Astrocyte (in vitro differentiated cells and primary cell): ENCODE measurements at regions not wholly inside any gene's neighbourhood (a gene's known extent, or its start where the extent isn't known, plus 50 kb on each side); places are given as distances from the start of the nearest gene placed in this dataset.

Experiments
- DNase-seq: peaks from one replicate; pipeline ENCODE4 v3.0.0-alpha.2; 2010; ENCODE audit warnings: low read depth
- FAIRE-seq: peaks from 2 replicates; lab custom pipeline; 2011; peaks lifted over from hg19 to GRCh38; lab: Jason Lieb, UNC
- H2AFZ ChIP-seq: 2 replicates; pipeline ENCODE4 v1.6.0; 2012; ENCODE audit warnings: low read depth, low read length, inconsistent platforms
- H3K27ac ChIP-seq: 2 replicates; pipeline ENCODE4 v1.5.1; 2011; ENCODE audit warnings: low read depth, low read length, inconsistent platforms
- H3K27me3 ChIP-seq: 2 replicates; pipeline ENCODE4 v1.6.0; 2011; ENCODE audit warnings: low read length, inconsistent platforms; ENCODE audit not compliant: insufficient read depth
- H3K36me3 ChIP-seq: 2 replicates; pipeline ENCODE4 v1.5.1; 2011; ENCODE audit warnings: low read length, inconsistent platforms; ENCODE audit not compliant: insufficient read depth
- H3K4me1 ChIP-seq: 2 replicates; pipeline ENCODE4 v1.5.1; 2011; ENCODE audit warnings: low read length, inconsistent platforms; ENCODE audit not compliant: insufficient read depth
- H3K4me2 ChIP-seq: 2 replicates; pipeline ENCODE4 v1.6.0; 2012; ENCODE audit warnings: low read length, inconsistent platforms
- H3K4me3 ChIP-seq: 2 replicates; pipeline ENCODE4 v1.5.1; 2011; ENCODE audit warnings: low read depth, mild to moderate bottlenecking, low read length, inconsistent platforms; ENCODE audit not compliant: insufficient read depth
- H3K79me2 ChIP-seq: 2 replicates; pipeline ENCODE4 v1.6.0; 2012; ENCODE audit warnings: mild to moderate bottlenecking, low read length, inconsistent platforms; ENCODE audit not compliant: insufficient read depth
- H3K9ac ChIP-seq: 2 replicates; pipeline ENCODE4 v1.6.0; 2012; ENCODE audit warnings: mild to moderate bottlenecking, low read length, inconsistent platforms
- H3K9me3 ChIP-seq: 2 replicates; pipeline ENCODE4 v1.5.1; 2012; ENCODE audit warnings: low read depth, mild to moderate bottlenecking, low read length, inconsistent platforms; ENCODE audit not compliant: insufficient read depth
- H4K20me1 ChIP-seq: 2 replicates; pipeline ENCODE4 v1.6.0; 2012; ENCODE audit warnings: low read length, inconsistent platforms; ENCODE audit not compliant: insufficient read depth
- H3K27ac Mint-ChIP-seq: one replicate; pipeline ENCODE4 v1.8.0; 2021; ENCODE audit warnings: mild to moderate bottlenecking, mixed read lengths; ENCODE audit not compliant: unreplicated experiment
- H3K27me3 Mint-ChIP-seq: one replicate; pipeline ENCODE4 v1.8.0; 2021; ENCODE audit warnings: low read depth, mixed read lengths; ENCODE audit not compliant: unreplicated experiment
- H3K36me3 Mint-ChIP-seq: one replicate; pipeline ENCODE4 v1.8.0; 2021; ENCODE audit warnings: low read depth, mixed read lengths; ENCODE audit not compliant: unreplicated experiment
- H3K4me1 Mint-ChIP-seq: one replicate; pipeline ENCODE4 v1.8.0; 2021; ENCODE audit warnings: low read depth, mixed read lengths; ENCODE audit not compliant: unreplicated experiment
- H3K4me3 Mint-ChIP-seq: one replicate; pipeline ENCODE4 v1.8.0; 2021; ENCODE audit warnings: mild to moderate bottlenecking, moderate library complexity, mixed read lengths; ENCODE audit not compliant: unreplicated experiment
- H3K9me3 Mint-ChIP-seq: one replicate; pipeline ENCODE4 v1.8.0; 2021; ENCODE audit warnings: mild to moderate bottlenecking, mixed read lengths; ENCODE audit not compliant: unreplicated experiment
- EZH2 ChIP-seq: IDR thresholded peaks from 2 replicates; pipeline ENCODE4 v1.6.1; 2012; ENCODE audit warnings: mild to moderate bottlenecking, low read length, inconsistent platforms; ENCODE audit not compliant: insufficient read depth
- TF ChIP-seq, protein P1 (sequence below): IDR thresholded peaks from 2 replicates; pipeline ENCODE4 v1.5.1; 2011; ENCODE audit warnings: low read depth, mild to moderate bottlenecking, inconsistent platforms, low read length, moderate library complexity; ENCODE audit not compliant: insufficient read depth

GRCh38 chr14:81805785-81806184 is 272.1 kb upstream of the SEL1L start:
- Histone ChIP-seq H2AFZ (no peak overlapping the region), H3K27ac (no peak overlapping the region), H3K4me1 (no peaks in the 10 kb centered on the region), H3K27me3 (no peaks in the 10 kb centered on the region), H3K9ac (no peak overlapping the region), H3K9me3 (no peaks in the 10 kb centered on the region), H3K36me3 (no peaks in the 10 kb centered on the region), H3K4me2 (no peak overlapping the region), H4K20me1 (no peaks in the 10 kb centered on the region), H3K79me2 (no peaks in the 10 kb centered on the region), H3K4me3 (no peak overlapping the region)
- TF ChIP-seq, protein P1, sequence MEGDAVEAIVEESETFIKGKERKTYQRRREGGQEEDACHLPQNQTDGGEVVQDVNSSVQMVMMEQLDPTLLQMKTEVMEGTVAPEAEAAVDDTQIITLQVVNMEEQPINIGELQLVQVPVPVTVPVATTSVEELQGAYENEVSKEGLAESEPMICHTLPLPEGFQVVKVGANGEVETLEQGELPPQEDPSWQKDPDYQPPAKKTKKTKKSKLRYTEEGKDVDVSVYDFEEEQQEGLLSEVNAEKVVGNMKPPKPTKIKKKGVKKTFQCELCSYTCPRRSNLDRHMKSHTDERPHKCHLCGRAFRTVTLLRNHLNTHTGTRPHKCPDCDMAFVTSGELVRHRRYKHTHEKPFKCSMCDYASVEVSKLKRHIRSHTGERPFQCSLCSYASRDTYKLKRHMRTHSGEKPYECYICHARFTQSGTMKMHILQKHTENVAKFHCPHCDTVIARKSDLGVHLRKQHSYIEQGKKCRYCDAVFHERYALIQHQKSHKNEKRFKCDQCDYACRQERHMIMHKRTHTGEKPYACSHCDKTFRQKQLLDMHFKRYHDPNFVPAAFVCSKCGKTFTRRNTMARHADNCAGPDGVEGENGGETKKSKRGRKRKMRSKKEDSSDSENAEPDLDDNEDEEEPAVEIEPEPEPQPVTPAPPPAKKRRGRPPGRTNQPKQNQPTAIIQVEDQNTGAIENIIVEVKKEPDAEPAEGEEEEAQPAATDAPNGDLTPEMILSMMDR, result no peak
- no peak for TF ChIP-seq EZH2
- DNase-seq, result no peak
- no peaks in the 10 kb centered on the region for H3K27me3 Mint-ChIP-seq
- H3K36me3 Mint-ChIP-seq, result no peaks in the 10 kb centered on the region
- peaks cover 5% of the 10 kb centered on the region for H3K9me3 Mint-ChIP-seq
- no peak overlapping the region for H3K4me3 Mint-ChIP-seq
- H3K27ac Mint-ChIP-seq, result no peak overlapping the region
- no peaks in the 10 kb centered on the region for H3K4me1 Mint-ChIP-seq
- no peak for FAIRE-seq

GRCh38 chr14:81811705-81812269 is 278.1 kb upstream of the SEL1L start:
- H3K9me3 ChIP-seq, result no peaks in the 10 kb centered on the region
- no peaks in the 10 kb centered on the region for H3K27me3 Mint-ChIP-seq
- no peak for DNase-seq
- TF ChIP-seq, protein P1, result no peak
- TF ChIP-seq EZH2, result no peak
- no peaks in the 10 kb centered on the region for H3K27me3 ChIP-seq
- H3K4me3 Mint-ChIP-seq, result no peak overlapping the region
- H3K9ac ChIP-seq, result no peak overlapping the region
- H3K36me3 ChIP-seq, result no peaks in the 10 kb centered on the region
- H3K27ac Mint-ChIP-seq, result no peak overlapping the region
- no peak overlapping the region for H3K27ac ChIP-seq
- H3K4me2 ChIP-seq, result no peak overlapping the region
- H3K4me1 ChIP-seq, result no peaks in the 10 kb centered on the region
- no peaks in the 10 kb centered on the region for H3K36me3 Mint-ChIP-seq
- no peaks in the 10 kb centered on the region for H4K20me1 ChIP-seq
- H3K79me2 ChIP-seq, result no peaks in the 10 kb centered on the region
- FAIRE-seq, result no peak
- no peaks in the 10 kb centered on the region for H3K4me1 Mint-ChIP-seq
- H3K4me3 ChIP-seq, result no peak overlapping the region
- no peak overlapping the region for H2AFZ ChIP-seq
- H3K9me3 Mint-ChIP-seq, result peaks cover 7% of the 10 kb centered on the region

- no peaks in the 10 kb centered on the region for H3K4me1 ChIP-seq
- Mint-ChIP-seq H3K27me3 (no peaks in the 10 kb centered on the region), H3K4me3 (no peak overlapping the region), H3K4me1 (no peaks in the 10 kb centered on the region), H3K9me3 (peaks cover 6% of the 10 kb centered on the region), H3K27ac (no peak overlapping the region), H3K36me3 (no peaks in the 10 kb centered on the region)
- no peak overlapping the region for H3K4me3 ChIP-seq
- TF ChIP-seq, protein P1, result no peak
- TF ChIP-seq EZH2, result no peak
- no peaks in the 10 kb centered on the region for H3K36me3 ChIP-seq
- H3K27ac ChIP-seq, result no peak overlapping the region
- no peaks in the 10 kb centered on the region for H3K79me2 ChIP-seq
- peaks cover 8% of the 10 kb centered on the region for H3K9me3 ChIP-seq
- H3K27me3 ChIP-seq, result no peaks in the 10 kb centered on the region
- H3K9ac ChIP-seq, result no peak overlapping the region
- H4K20me1 ChIP-seq, result no peaks in the 10 kb centered on the region
- no peak overlapping the region for H3K4me2 ChIP-seq
- DNase-seq, result no peak
- no peak for FAIRE-seq
- H2AFZ ChIP-seq, result no peak overlapping the region
Observed at GRCh38 chr14:81818271-81818670, 284.6 kb upstream of the SEL1L start.
